SK-N-SH treated with all-trans-retinoic acid at 6 μM for 48 hours (cell line): ENCODE measurements at regions not wholly inside any gene's neighbourhood (a gene's known extent, or its start where the extent isn't known, plus 50 kb on each side); places are given as distances from the start of the nearest gene placed in this dataset.

Source experiments
- ATAC-seq: fragments of 200-7000 bp; cut with Tn5 transposase; 3 replicates; pipeline ENCODE4 v1.9.1; 2020; ENCODE audit warnings: mild to moderate bottlenecking, moderate library complexity
- ARNTL ChIP-seq: fragments of 450-650 bp; formaldehyde crosslinking; IDR thresholded peaks from 2 replicates; pipeline ENCODE4 v1.5.0; 2020; ENCODE audit warnings: low read depth, mild to moderate bottlenecking, moderate library complexity, borderline replicate concordance
- BACH2 ChIP-seq: fragments of 250-450 bp; sonication (Bioruptor Pico); IDR thresholded peaks from 2 replicates; pipeline ENCODE4 v1.9.0; 2021; ENCODE audit warnings: mild to moderate bottlenecking, borderline replicate concordance
- CREB5 ChIP-seq: fragments of 250-450 bp; sonication (Bioruptor Pico); IDR thresholded peaks from 2 replicates; pipeline ENCODE4 v1.5.1; 2020; ENCODE audit warnings: low read depth, mild to moderate bottlenecking, moderate library complexity
- CSDC2 ChIP-seq: fragments of 250-450 bp; sonication (Bioruptor Pico); IDR thresholded peaks from 2 replicates; pipeline ENCODE4 v1.5.0; 2020; ENCODE audit warnings: mild to moderate bottlenecking, moderate library complexity
- CSRNP3 ChIP-seq: fragments of 250-450 bp; sonication (Bioruptor Pico); IDR thresholded peaks from 2 replicates; pipeline ENCODE4 v1.5.1; 2021; ENCODE audit warnings: mild to moderate bottlenecking, moderate library complexity
- ESRRG ChIP-seq: fragments of 250-450 bp; sonication (Bioruptor Pico); IDR thresholded peaks from 2 replicates; pipeline ENCODE4 v1.6.1; 2021; ENCODE audit warnings: mild to moderate bottlenecking
- GLIS3 ChIP-seq: fragments of 250-450 bp; sonication (Bioruptor Pico); IDR thresholded peaks from 2 replicates; pipeline ENCODE4 v1.5.0; 2020; ENCODE audit warnings: mild to moderate bottlenecking, moderate library complexity
- OSR1 ChIP-seq: fragments of 250-450 bp; sonication (Bioruptor Pico); IDR thresholded peaks from 2 replicates; pipeline ENCODE4 v1.8.0; 2022; ENCODE audit warnings: moderate library complexity, mild to moderate bottlenecking, inconsistent platforms
- PATZ1 ChIP-seq: fragments of 250-450 bp; sonication (Bioruptor Pico); IDR thresholded peaks from 2 replicates; pipeline ENCODE4 v1.8.0; 2020; ENCODE audit warnings: mild to moderate bottlenecking, moderate library complexity, borderline replicate concordance
- POU6F1 ChIP-seq: fragments of 250-450 bp; sonication (Bioruptor Pico); IDR thresholded peaks from 2 replicates; pipeline ENCODE4 v1.8.0; 2021; ENCODE audit warnings: low read depth, mild to moderate bottlenecking, moderate library complexity, borderline replicate concordance
- PPARA ChIP-seq: fragments of 250-450 bp; sonication (Bioruptor Pico); IDR thresholded peaks from 2 replicates; pipeline ENCODE4 v1.5.0; 2020; ENCODE audit warnings: mild to moderate bottlenecking, borderline replicate concordance
- RARB ChIP-seq: fragments of 250-450 bp; sonication (Bioruptor Pico); IDR thresholded peaks from 2 replicates; pipeline ENCODE4 v1.8.0; 2021; ENCODE audit warnings: mild to moderate bottlenecking, moderate library complexity
- SNAI2 ChIP-seq: fragments of 250-450 bp; sonication (Bioruptor Pico); IDR thresholded peaks from 2 replicates; pipeline ENCODE4 v1.5.0; 2020; ENCODE audit warnings: mild to moderate bottlenecking, moderate library complexity
- TCF4 ChIP-seq: fragments of 250-450 bp; sonication (Bioruptor Pico); IDR thresholded peaks from 2 replicates; pipeline ENCODE4 v1.8.0; 2021; ENCODE audit warnings: mild to moderate bottlenecking, moderate library complexity, borderline replicate concordance
- TOX ChIP-seq: fragments of 250-450 bp; sonication (Bioruptor Pico); IDR thresholded peaks from 2 replicates; pipeline ENCODE4 v1.8.0; 2021; ENCODE audit warnings: mild to moderate bottlenecking, moderate library complexity, borderline replicate concordance
- TSHZ2 ChIP-seq: fragments of 250-450 bp; sonication (Bioruptor Pico); IDR thresholded peaks from 2 replicates; pipeline ENCODE4 v1.5.0; 2020; ENCODE audit warnings: mild to moderate bottlenecking, moderate library complexity
- ZFP3 ChIP-seq: fragments of 250-450 bp; sonication (Bioruptor Pico); IDR thresholded peaks from 2 replicates; pipeline ENCODE4 v1.5.0; 2020; ENCODE audit warnings: mild to moderate bottlenecking, moderate library complexity
- ZNF565 ChIP-seq: fragments of 450-650 bp; formaldehyde crosslinking; conservative IDR thresholded peaks from 2 replicates; pipeline ENCODE4 v1.5.0; 2020; ENCODE audit warnings: low read depth, mild to moderate bottlenecking, moderate library complexity
- ZNF70 ChIP-seq: fragments of 450-650 bp; formaldehyde crosslinking; IDR thresholded peaks from 2 replicates; pipeline ENCODE4 v1.5.0; 2020; ENCODE audit warnings: mild to moderate bottlenecking, moderate library complexity

- no peak for TF ChIP-seq TOX (CRISPR knock-in tag)
- TF ChIP-seq PPARA (CRISPR knock-in tag): no peak
- no peak for TF ChIP-seq PATZ1
- no peak for TF ChIP-seq ZNF565 (CRISPR knock-in tag)
- TF ChIP-seq RARB: no peak
- TF ChIP-seq BACH2 (CRISPR knock-in tag): no peak
- TF ChIP-seq OSR1 (CRISPR knock-in tag): no peak
- TF ChIP-seq ARNTL: no peak
- ATAC-seq: no peak
These were observed 149.9 kb downstream of the SHQ1 start for GRCh38 chr3:72698154-72698917.

GRCh38 chr3:72697717-72698116 is 150.5 kb downstream of the SHQ1 start:
- TF ChIP-seq TCF4 (CRISPR knock-in tag) (no peak), PPARA (CRISPR knock-in tag) (no peak), ESRRG (CRISPR knock-in tag) (no peak), CSRNP3 (CRISPR knock-in tag) (no peak), SNAI2 (no peak), TSHZ2 (CRISPR knock-in tag) (no peak), PATZ1 (no peak), POU6F1 (CRISPR knock-in tag) (no peak), BACH2 (CRISPR knock-in tag) (no peak), ZFP3 (CRISPR knock-in tag) (no peak), ARNTL (no peak), CSDC2 (CRISPR knock-in tag) (no peak), ZNF70 (no peak), ZNF565 (CRISPR knock-in tag) (no peak), CREB5 (CRISPR knock-in tag) (no peak), GLIS3 (no peak), OSR1 (CRISPR knock-in tag) (no peak)
- no peak for ATAC-seq
